HG03442 (cell line): ENCODE measurements at regions not wholly inside any gene's neighbourhood (a gene's known extent, or its start where the extent isn't known, plus 50 kb on each side); places are given as distances from the start of the nearest gene placed in this dataset.

Experiments
- ATAC-seq: cut with Tn5 transposase; IDR thresholded peaks from one replicate; pipeline ENCODE4 v1.9.1; 2021; ENCODE audit warnings: mild to moderate bottlenecking, moderate library complexity; ENCODE audit not compliant: unreplicated experiment

GRCh38 chrX:20884565-20884964 is 489.7 kb upstream of the CNKSR2 start:
- ATAC-seq = no peak

- ATAC-seq = no peak
Measured at GRCh38 chrX:20863649-20864048, 510.6 kb upstream of the CNKSR2 start.

DNA sequence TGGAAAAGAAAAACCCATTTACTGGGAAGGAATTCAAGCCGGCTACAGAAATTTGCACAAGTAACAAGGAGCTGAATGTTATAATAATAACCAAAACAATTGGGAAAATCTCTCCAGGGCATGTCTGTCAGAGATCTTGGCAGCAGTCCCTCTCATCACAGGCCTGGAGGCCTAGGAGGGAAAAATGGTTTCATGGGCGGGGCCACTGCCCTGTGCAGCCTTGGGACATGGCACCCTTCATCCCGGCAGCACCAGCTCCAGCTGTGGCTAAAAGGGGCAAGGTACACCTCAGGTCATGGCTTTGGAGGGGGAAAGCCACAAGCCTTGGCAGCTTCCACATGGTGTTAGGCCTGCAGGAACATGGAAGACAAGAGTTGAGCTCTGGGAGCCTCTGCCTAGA is 513.1 kb upstream of the CNKSR2 start:
- no peak for ATAC-seq

GRCh38 chrX:20857746-20858145 is 516.5 kb upstream of the CNKSR2 start:
- ATAC-seq = no peak

- ATAC-seq = no peak
Measured at GRCh38 chrX:20838477-20838876, 535.7 kb upstream of the CNKSR2 start.

- ATAC-seq = no peak
Measured at GRCh38 chrX:20829665-20830491, 544.3 kb upstream of the CNKSR2 start.

- no peak for ATAC-seq
Measured at GRCh38 chrX:20825984-20826383, 548.2 kb upstream of the CNKSR2 start.

DNA sequence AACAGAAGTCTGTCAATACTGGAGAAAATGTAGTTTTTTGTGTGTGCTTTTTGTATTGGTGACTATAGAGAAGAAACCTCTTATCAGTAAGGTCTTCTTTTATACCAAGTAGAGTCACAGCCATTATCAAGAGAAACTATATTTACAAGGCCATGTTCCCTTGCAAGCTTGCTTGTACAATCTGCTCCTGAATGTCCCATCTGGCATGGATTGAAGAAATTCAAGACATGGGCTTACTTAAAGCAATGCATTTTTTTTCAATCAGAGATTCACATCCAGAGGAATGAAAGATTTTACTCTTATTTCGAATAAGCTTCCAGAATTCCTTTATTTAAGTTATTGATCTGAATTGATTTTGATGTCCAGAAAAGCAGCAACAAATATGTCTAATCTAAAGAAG is 537.3 kb upstream of the RPS6KA3 start:
- ATAC-seq = no peak

DNA sequence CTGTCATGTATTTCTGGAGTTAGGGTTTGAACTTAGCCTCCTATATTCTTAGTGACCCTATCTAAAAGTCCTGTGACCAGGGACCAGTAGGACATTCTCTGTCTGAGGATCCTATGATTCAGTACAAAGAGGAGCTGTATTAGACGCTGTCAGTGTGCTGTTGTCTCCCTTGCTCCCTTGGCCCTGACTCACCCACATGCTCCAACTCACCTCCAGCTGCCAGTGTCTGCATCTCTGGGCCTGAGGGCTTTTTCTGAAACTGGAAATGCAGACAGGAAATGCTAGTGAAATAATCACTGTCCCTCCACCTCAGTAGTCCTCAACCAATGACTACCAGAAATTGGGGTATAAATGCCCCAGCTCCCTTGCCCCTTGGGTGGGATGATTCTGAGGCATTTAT is 535.3 kb upstream of the RPS6KA3 start:
- ATAC-seq = no peak

DNA sequence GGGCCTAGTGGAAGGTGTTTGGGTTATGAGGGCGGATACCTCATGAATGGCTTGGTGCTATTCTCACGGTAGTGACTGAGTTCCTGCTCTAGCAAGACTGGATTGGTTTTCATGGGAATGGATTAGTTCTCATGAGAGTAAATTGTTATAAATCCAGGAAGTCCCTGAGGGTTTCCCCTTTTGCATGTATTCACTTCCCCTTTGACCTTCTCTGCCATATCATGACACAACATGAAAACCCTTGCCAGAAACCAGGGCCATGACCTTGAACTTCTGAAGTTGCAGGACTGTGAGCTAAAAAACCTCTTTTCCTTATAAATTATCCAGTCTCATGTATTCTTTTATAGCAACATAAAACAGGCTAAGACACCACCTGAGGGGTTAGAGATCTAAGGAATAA is 529.7 kb upstream of the RPS6KA3 start:
- ATAC-seq = no peak

DNA sequence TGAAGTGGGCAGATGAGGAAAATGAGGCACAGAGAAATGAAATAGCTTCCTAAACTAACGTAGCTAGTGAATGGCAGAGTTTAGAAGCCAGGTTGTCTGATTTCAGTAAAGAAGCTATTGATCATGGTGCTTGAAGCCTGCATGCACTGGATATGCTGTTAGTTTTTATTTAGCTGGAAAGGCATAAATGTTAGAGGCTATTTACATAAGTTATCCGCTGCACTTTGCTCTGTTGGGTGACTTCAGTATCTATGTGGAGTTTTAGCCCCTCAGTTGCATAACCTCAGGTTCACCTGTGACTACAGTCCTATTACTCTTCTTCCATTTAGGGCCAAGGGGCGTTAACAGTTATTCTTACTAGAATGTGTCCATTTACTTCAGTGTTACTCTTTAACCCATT is 522.4 kb upstream of the RPS6KA3 start:
- no peak for ATAC-seq

GRCh38 chrX:20767346-20767745 is 500.6 kb upstream of the RPS6KA3 start:
- no peak for ATAC-seq

GRCh38 chrX:20756585-20756984 is 489.9 kb upstream of the RPS6KA3 start:
- ATAC-seq = no peak

DNA sequence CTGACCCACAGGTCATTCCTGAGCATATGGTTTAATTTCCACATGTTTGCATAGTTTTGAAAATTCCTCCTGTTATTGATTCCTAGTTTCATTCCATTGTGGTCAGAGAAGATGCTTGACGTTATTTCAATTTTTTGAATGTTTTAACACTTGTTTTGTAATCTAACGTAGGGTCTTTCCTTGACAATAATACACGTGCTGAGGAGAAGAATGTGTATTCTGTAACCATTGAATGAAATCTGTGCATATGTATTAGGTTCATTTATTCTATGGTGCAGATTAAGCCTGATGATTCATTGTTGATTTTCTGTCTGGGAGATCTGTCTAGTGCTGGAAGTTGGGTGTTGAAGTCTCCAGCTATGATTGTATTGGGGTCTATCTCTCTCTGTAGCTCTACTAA is 486.4 kb upstream of the RPS6KA3 start:
- no peak for ATAC-seq

DNA sequence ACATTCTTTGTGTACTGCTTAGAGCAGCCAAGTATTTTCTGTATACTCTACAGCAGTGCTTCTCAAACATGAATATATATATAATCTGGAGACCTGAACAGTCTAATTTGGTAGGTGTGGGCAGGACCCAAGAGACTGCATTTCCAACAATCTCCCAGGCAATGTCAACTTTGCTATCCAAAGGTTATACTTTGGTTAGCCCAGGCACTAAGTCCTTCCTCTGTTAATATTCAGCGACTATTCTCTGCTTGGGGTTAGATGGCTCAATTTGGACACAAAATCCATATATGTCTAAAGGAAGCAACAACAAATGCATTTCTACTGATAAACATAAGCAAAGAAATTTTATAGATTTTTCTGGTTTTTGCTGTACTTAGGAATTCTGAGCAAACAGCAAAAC is 480.0 kb upstream of the RPS6KA3 start:
- no peak for ATAC-seq

DNA sequence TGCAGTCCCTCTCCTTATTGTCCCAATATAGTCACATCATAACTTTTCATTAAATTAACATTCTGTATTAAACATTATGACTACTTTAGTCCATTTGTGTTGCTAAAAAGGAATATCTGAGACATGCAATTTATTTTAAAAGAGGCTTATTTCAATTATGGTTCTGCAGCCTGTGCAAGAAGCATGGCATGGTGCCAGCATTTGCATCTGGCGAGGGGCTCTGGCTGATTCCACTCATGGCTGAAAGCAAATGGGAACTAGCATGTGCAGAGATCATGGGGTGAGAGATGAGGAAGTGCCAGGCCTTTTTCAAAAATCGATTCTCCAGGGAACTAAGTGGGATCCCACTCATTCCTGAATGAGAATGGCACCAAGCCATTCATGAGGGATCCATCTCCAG is 476.3 kb upstream of the RPS6KA3 start:
- ATAC-seq = no peak

GRCh38 chrX:20742106-20742505 is 475.4 kb upstream of the RPS6KA3 start:
- no peak for ATAC-seq

GRCh38 chrX:20740443-20740842 is 473.7 kb upstream of the RPS6KA3 start:
- ATAC-seq = no peak

- ATAC-seq = no peak
Measured at GRCh38 chrX:20739038-20739745, 472.5 kb upstream of the RPS6KA3 start.

- ATAC-seq = no peak
Measured at GRCh38 chrX:20729416-20729815, 462.7 kb upstream of the RPS6KA3 start.

DNA sequence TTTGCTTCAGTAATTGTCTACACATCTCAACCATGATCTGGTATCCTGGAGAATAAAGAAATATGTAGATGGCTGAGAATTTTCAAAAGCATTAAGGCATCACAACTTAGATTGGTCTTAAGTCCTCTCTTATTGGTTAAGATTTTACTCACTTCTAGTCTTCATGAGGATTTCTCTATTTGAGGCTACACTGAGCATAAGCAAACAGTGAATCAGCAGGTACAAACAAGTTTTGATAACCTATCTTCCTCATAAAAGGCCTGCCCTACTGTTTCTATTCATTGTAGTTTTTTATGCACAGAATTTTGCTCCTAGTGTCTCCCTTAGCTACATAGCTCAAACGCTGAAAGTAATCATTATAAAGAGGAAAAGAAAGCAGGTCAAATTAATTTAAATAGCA is 460.7 kb upstream of the RPS6KA3 start:
- ATAC-seq = no peak

GRCh38 chrX:20720954-20721626 is 454.4 kb upstream of the RPS6KA3 start:
- ATAC-seq = no peak
